Body of pancreas (tissue), 4 donors: ENCODE measurements at regions not wholly inside any gene's neighbourhood (a gene's known extent, or its start where the extent isn't known, plus 50 kb on each side); places are given as distances from the start of the nearest gene placed in this dataset.
A peak's percentile ranks its signal among the peaks of the same experiment; 100 is the strongest.
"Not testable (repeated sequence)": the region's sequence is repeated elsewhere in the genome, so short reads cannot be mapped to it uniquely, and the experiment has no call there.

Experiments used
- ATAC-seq: fragments of 150-250 bp; one replicate; pipeline ENCODE4 v1.9.1; 2016
- DNase-seq, 4 donors: peaks; one replicate each; pipeline ENCODE4 v3.0.0-alpha.2; 2019
- H3K27ac ChIP-seq, 4 donors: fragments of 200-600 bp; sonication (generic); 1 replicate in 3 of 4; 2 replicates in 1 of 4; pipeline versions ENCODE4 v1.5.1 to v1.6.1; 2016 to 2019; ENCODE audit warnings: mild to moderate bottlenecking in 1 of 4, mixed read lengths in 1 of 4, moderate library complexity in 1 of 4
- H3K27me3 ChIP-seq, 2 donors: fragments of 200-600 bp; sonication (generic); one replicate each; pipeline ENCODE4 v1.6.0; 2016; ENCODE audit warnings: mild to moderate bottlenecking in 1 of 2
- H3K36me3 ChIP-seq, 2 donors: fragments of 200-600 bp; sonication (generic); replicated peaks in 1 of 2; 2 replicates each; pipeline ENCODE4 v1.5.1; 2016; ENCODE audit warnings: low read depth in 2 of 2; ENCODE audit not compliant: insufficient read depth in 1 of 2
- H3K4me1 ChIP-seq: fragments of 200-600 bp; sonication (generic); one replicate; pipeline ENCODE4 v1.6.0; 2016
- H3K4me3 ChIP-seq, 2 donors: fragments of 200-600 bp; sonication (generic); 1 replicate in 1 of 2; 2 replicates in 1 of 2; pipeline ENCODE4 v1.5.1; 2016 to 2019
- H3K9me3 ChIP-seq, 3 donors: fragments of 200-600 bp; sonication (generic); 1 replicate in 2 of 3; 2 replicates in 1 of 3; pipeline ENCODE4 v1.5.1; 2016
- WGBS, 2 donors: methylation state at CpG; one replicate each; pipeline ENCODE4 v1.1.5; 2017; 5-methylcytosine and 5-hydroxymethylcytosine counted together
- intact Hi-C: fragments of 100-400 bp; cut with DNase I; formaldehyde crosslinking; loops from one replicate; pipeline ENCODE4 v1.15.1; 2023

GRCh38 chrY:6315917-6316316 lies 69.9 kb downstream of the TSPY2 start:
- ATAC-seq, H3K36me3 ChIP-seq, H3K4me1 ChIP-seq, H3K27ac ChIP-seq, H3K9me3 ChIP-seq, H3K27me3 ChIP-seq, intact Hi-C loops, H3K4me3 ChIP-seq, DNase-seq: not testable (repeated sequence)
- no CpG with 5 or more reads among the region's 2 CpGs for WGBS, 2 donors

GRCh38 chrY:6316419-6316818 lies 70.4 kb downstream of the TSPY2 start:
- WGBS, 2 donors, result no CpG with 5 or more reads among the region's 4 CpGs
- H3K27me3 ChIP-seq, H3K9me3 ChIP-seq, intact Hi-C loops, H3K4me3 ChIP-seq, DNase-seq, H3K4me1 ChIP-seq, H3K27ac ChIP-seq, ATAC-seq, H3K36me3 ChIP-seq: not testable (repeated sequence)

GRCh38 chrY:6366433-6366832 lies 120.4 kb downstream of the TSPY2 start:
- H3K4me3 ChIP-seq, H3K36me3 ChIP-seq, H3K27me3 ChIP-seq, DNase-seq, ATAC-seq, intact Hi-C loops, H3K4me1 ChIP-seq, H3K9me3 ChIP-seq, H3K27ac ChIP-seq: not testable (repeated sequence)
- no CpG with 5 or more reads among the region's 3 CpGs for WGBS, 2 donors

GRCh38 chrY:6382390-6383165 lies 136.6 kb downstream of the TSPY2 start:
- H3K4me3 ChIP-seq, H3K4me1 ChIP-seq, H3K9me3 ChIP-seq, H3K36me3 ChIP-seq, intact Hi-C loops, H3K27me3 ChIP-seq, DNase-seq, H3K27ac ChIP-seq, ATAC-seq: not testable (repeated sequence)
- no CpG with 5 or more reads among the region's 7 CpGs for WGBS, 2 donors

GRCh38 chrY:6388658-6389057 lies 142.6 kb downstream of the TSPY2 start:
- ATAC-seq, result peak; percentile 48

GRCh38 chrY:6389561-6389960 lies 143.5 kb downstream of the TSPY2 start:
- H3K27ac ChIP-seq, H3K9me3 ChIP-seq, H3K36me3 ChIP-seq, H3K4me3 ChIP-seq, DNase-seq, intact Hi-C loops, H3K4me1 ChIP-seq, H3K27me3 ChIP-seq: not testable (repeated sequence)
- ATAC-seq, result peak; percentile 42
- no CpG with 5 or more reads among the region's 2 CpGs for WGBS, 2 donors

More at GRCh38 chrY:6388658-6389057, 142.6 kb downstream of the TSPY2 start:
- H3K4me1 ChIP-seq, intact Hi-C loops, H3K27ac ChIP-seq, H3K27me3 ChIP-seq, H3K36me3 ChIP-seq, H3K4me3 ChIP-seq, DNase-seq, H3K9me3 ChIP-seq: not testable (repeated sequence)
- no CpG with 5 or more reads among the region's 6 CpGs for WGBS, 2 donors

GRCh38 chrY:6392200-6392599 lies 146.2 kb downstream of the TSPY2 start:
- H3K4me3 ChIP-seq, H3K4me1 ChIP-seq, H3K27me3 ChIP-seq, H3K27ac ChIP-seq, H3K36me3 ChIP-seq, H3K9me3 ChIP-seq, DNase-seq, intact Hi-C loops, ATAC-seq: not testable (repeated sequence)
- WGBS, 2 donors, result no CpG with 5 or more reads among the region's 2 CpGs

- ATAC-seq, DNase-seq, H3K36me3 ChIP-seq, H3K9me3 ChIP-seq, H3K27ac ChIP-seq, H3K27me3 ChIP-seq, H3K4me3 ChIP-seq, H3K4me1 ChIP-seq, intact Hi-C loops: not testable (repeated sequence)
- WGBS, 2 donors, result no CpG with 5 or more reads among the region's 4 CpGs
Measured at GRCh38 chrY:6393242-6393641, 147.2 kb downstream of the TSPY2 start.

GRCh38 chrY:6395042-6395441 lies 149.0 kb downstream of the TSPY2 start:
- H3K4me3 ChIP-seq, H3K36me3 ChIP-seq, H3K9me3 ChIP-seq, H3K4me1 ChIP-seq, ATAC-seq, H3K27ac ChIP-seq, H3K27me3 ChIP-seq, intact Hi-C loops, DNase-seq: not testable (repeated sequence)
- WGBS, 2 donors, result no CpG with 5 or more reads among the region's 6 CpGs

GRCh38 chrY:6401871-6402270 lies 155.8 kb downstream of the TSPY2 start:
- WGBS, 2 donors, result no CpG with 5 or more reads among the region's 2 CpGs
- H3K27ac ChIP-seq, H3K9me3 ChIP-seq, H3K27me3 ChIP-seq, H3K4me3 ChIP-seq, H3K36me3 ChIP-seq, intact Hi-C loops, H3K4me1 ChIP-seq, DNase-seq, ATAC-seq: not testable (repeated sequence)

- H3K36me3 ChIP-seq, H3K4me1 ChIP-seq, DNase-seq, intact Hi-C loops, H3K27ac ChIP-seq, H3K4me3 ChIP-seq, H3K9me3 ChIP-seq, H3K27me3 ChIP-seq, ATAC-seq: not testable (repeated sequence)
- WGBS, 2 donors, result no CpG with 5 or more reads among the region's 2 CpGs
Measured at GRCh38 chrY:6406827-6407226, 160.8 kb downstream of the TSPY2 start.

GRCh38 chrY:6419171-6419570 lies 173.1 kb downstream of the TSPY2 start:
- H3K36me3 ChIP-seq, H3K9me3 ChIP-seq, H3K4me1 ChIP-seq, H3K27ac ChIP-seq, ATAC-seq, intact Hi-C loops, H3K4me3 ChIP-seq, H3K27me3 ChIP-seq, DNase-seq: not testable (repeated sequence)
- no CpG with 5 or more reads among the region's 3 CpGs for WGBS, 2 donors
